Transverse colon (tissue), 4 donors: ENCODE measurements at regions not wholly inside any gene's neighbourhood (a gene's known extent, or its start where the extent isn't known, plus 50 kb on each side); places are given as distances from the start of the nearest gene placed in this dataset.

Source experiments
- CTCF ChIP-seq, 5 experiments: fragments of 200-600 bp in 3 of 5; fragments of 450-650 bp in 2 of 5; sonication (generic) in 3 of 5; IDR thresholded peaks; 1 replicate in 2 of 5; 2 replicates in 3 of 5; pipeline ENCODE4 v1.5.1; 2016 to 2017; ENCODE audit warnings: antibody characterized with exemption in 5 of 5, inconsistent platforms in 3 of 5, mild to moderate bottlenecking in 2 of 5, moderate library complexity in 1 of 5
- EP300 ChIP-seq: sonication (generic); formaldehyde crosslinking; IDR thresholded peaks from one replicate; pipeline ENCODE4 v1.6.1; 2017; ENCODE audit warnings: antibody characterized with exemption, low read depth
- POLR2A ChIP-seq: fragments of 450-650 bp; IDR thresholded peaks from one replicate; pipeline ENCODE4 v1.6.1; 2016; ENCODE audit warnings: antibody characterized with exemption, mild to moderate bottlenecking, moderate library complexity
- POLR2AphosphoS5 ChIP-seq, 3 donors: sonication (generic); formaldehyde crosslinking; IDR thresholded peaks; one replicate each; pipeline ENCODE4 v1.6.1; 2016; ENCODE audit warnings: antibody characterized with exemption in 3 of 3

GRCh38 chr14:99081880-99082279 is 190.1 kb downstream of the BCL11B start:
- TF ChIP-seq POLR2A = no peak
- no peak for TF ChIP-seq CTCF (IDR thresholded peaks at IDR 0.05)
- TF ChIP-seq POLR2AphosphoS5 (IDR thresholded peaks at IDR 0.05) = no peak
- no peak for TF ChIP-seq EP300
